ENCODE measurements at regions not wholly inside any gene's neighbourhood (a gene's known extent, or its start where the extent isn't known, plus 50 kb on each side); places are given as distances from the start of the nearest gene placed in this dataset.
A peak's percentile ranks its signal among the peaks of the same experiment; 100 is the strongest.

DNA sequence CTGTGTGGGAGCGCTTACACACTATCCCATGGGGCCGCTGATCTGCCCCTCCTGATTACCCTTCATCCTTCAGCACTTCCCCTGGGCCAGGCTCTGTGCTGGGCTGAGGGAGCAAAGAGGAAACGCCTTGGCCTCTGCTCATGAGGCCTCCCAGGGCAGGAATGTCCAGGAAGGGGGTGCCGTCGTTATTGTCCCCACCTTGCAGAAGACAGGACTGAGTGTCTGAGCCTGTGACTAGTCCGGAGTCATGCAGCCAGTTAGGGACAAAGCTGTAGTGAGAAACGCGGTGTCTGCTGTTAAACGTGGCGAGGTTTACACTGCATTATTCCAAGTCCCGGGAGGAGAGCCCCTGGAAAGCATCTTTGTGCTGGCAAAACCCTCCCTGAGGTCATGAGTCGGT is 160.0 kb downstream of the TRIM29 start:
- DNase-seq, result peak in 1 of 2 donors; percentile 29
- 68 to 77% (median 72%) methylated on average over 12 of the region's 12 CpGs for WGBS, 3 donors
- FAIRE-seq, result no peak
- no peaks in the 10 kb centered on the region for H3K27me3 ChIP-seq (ENCODE audit: control insufficient read depth in 3 of 3, insufficient read depth in 3 of 3, low read length in 3 of 3)
- H3K36me3 ChIP-seq (ENCODE audit: control insufficient read depth in 3 of 3, insufficient read depth in 2 of 3, low read depth in 1 of 3, low read length in 3 of 3), result no peaks in the 10 kb centered on the region
- H3K27ac ChIP-seq (ENCODE audit: low read depth in 1 of 3, low read length in 2 of 3), result peak overlapping the region in 1 of 3 donors; percentile 85
- H3K4me1 ChIP-seq (ENCODE audit: control insufficient read depth in 3 of 3, insufficient read depth in 2 of 3, low read depth in 1 of 3, low read length in 2 of 3), result peaks cover 0 to 65% (median 6%) of the 10 kb centered on the region in 3 donors
- H3K9me3 ChIP-seq (ENCODE audit: control insufficient read depth in 2 of 2, insufficient read depth in 1 of 2, low read depth in 1 of 2, low read length in 1 of 2), result no peaks in the 10 kb centered on the region
- no peak overlapping the region for H3K4me3 ChIP-seq (ENCODE audit: low read depth in 1 of 3, low read length in 3 of 3)

DNA sequence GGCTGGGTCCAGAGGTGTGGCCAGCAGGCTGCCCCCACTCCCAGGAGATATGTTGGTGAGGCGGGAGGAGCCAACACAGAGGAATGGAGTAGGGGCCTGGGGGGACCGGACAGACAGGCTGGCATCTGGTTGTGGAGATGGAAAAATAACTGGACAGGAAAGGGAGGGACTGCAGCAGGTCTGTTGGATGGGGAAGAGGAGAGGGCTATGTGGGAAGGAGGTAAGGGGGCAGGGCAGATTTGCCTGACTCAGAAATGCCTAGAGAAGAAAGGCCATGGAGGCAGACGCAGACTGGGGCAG is 160.4 kb downstream of the TRIM29 start:
- Histone ChIP-seq H3K27ac (ENCODE audit: low read depth in 1 of 3, low read length in 2 of 3) (peak overlapping the region in 1 of 3 donors; percentile 85), H3K36me3 (ENCODE audit: control insufficient read depth in 3 of 3, insufficient read depth in 2 of 3, low read depth in 1 of 3, low read length in 3 of 3) (no peaks in the 10 kb centered on the region), H3K27me3 (ENCODE audit: control insufficient read depth in 3 of 3, insufficient read depth in 3 of 3, low read length in 3 of 3) (no peaks in the 10 kb centered on the region), H3K4me1 (ENCODE audit: control insufficient read depth in 3 of 3, insufficient read depth in 2 of 3, low read depth in 1 of 3, low read length in 2 of 3) (peaks cover 0 to 65% (median 6%) of the 10 kb centered on the region in 3 donors), H3K9me3 (ENCODE audit: control insufficient read depth in 2 of 2, insufficient read depth in 1 of 2, low read depth in 1 of 2, low read length in 1 of 2) (peaks cover 0 to under 1% of the 10 kb centered on the region in 2 donors), H3K4me3 (ENCODE audit: low read depth in 1 of 3, low read length in 3 of 3) (no peak overlapping the region)
- DNase-seq (no peak), FAIRE-seq (no peak)
- 59 to 88% (median 85%) methylated on average over 3 of the region's 3 CpGs for WGBS, 3 donors

DNA sequence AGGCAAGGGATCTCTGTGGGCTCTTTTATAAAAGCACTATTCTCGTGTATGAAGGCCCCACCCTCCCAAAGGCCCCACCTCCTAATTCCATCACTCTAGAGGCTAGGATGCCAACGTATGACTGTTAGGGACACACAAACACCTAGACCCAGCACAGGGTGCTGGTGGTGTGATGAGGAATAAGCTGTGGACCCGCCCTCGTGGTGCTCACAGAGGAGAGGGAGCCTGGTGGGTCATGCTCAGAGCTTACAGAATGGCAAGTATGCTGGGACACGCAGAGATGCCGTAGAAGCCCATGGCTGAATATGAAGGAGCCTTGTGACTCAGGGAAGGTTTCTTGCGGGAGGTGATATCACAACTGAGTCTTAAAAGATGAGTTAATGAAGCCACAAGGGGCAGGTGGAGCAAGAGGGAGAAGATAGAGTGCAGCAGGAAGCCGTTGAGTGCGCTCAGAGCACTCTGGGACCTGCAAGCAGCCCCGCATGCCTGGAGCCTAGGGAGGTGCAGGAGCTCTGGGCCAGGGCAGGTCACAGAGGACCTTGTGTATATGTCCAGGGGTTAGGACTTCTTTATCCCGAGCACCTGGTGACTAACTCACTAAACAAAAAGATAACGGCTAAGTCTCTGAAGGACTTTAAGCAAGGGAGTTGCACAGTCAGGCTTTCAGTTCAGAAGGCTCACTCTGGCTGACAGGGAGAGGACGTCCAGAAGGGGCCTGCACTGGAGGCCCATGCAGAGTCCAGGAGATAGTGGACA is 160.9 kb downstream of the TRIM29 start:
- 69 to 83% (median 70%) methylated on average over 13 of the region's 13 CpGs for whole genome bisulfite sequencing, 3 donors
- H3K4me3 ChIP-seq (ENCODE audit: low read depth in 1 of 3, low read length in 3 of 3), result no peak overlapping the region
- peak overlapping the region in 1 of 3 donors; percentile 85 for H3K27ac ChIP-seq (ENCODE audit: low read depth in 1 of 3, low read length in 2 of 3)
- H3K4me1 ChIP-seq (ENCODE audit: control insufficient read depth in 3 of 3, insufficient read depth in 2 of 3, low read depth in 1 of 3, low read length in 2 of 3), result peaks cover 0 to 64% (median 6%) of the 10 kb centered on the region in 3 donors
- FAIRE-seq (no peak), DNase-seq (peak; percentile 65 to 71)
- H3K36me3 ChIP-seq (ENCODE audit: control insufficient read depth in 3 of 3, insufficient read depth in 2 of 3, low read depth in 1 of 3, low read length in 3 of 3), result no peaks in the 10 kb centered on the region
- peaks cover 0 to 6% of the 10 kb centered on the region in 2 donors for H3K9me3 ChIP-seq (ENCODE audit: control insufficient read depth in 2 of 2, insufficient read depth in 1 of 2, low read depth in 1 of 2, low read length in 1 of 2)
- no peaks in the 10 kb centered on the region for H3K27me3 ChIP-seq (ENCODE audit: control insufficient read depth in 3 of 3, insufficient read depth in 3 of 3, low read length in 3 of 3)

GRCh38 chr11:119975561-119976152 is 162.3 kb downstream of the TRIM29 start:
- peaks cover 0 to 7% of the 10 kb centered on the region in 2 donors for H3K9me3 ChIP-seq (ENCODE audit: control insufficient read depth in 2 of 2, insufficient read depth in 1 of 2, low read depth in 1 of 2, low read length in 1 of 2)
- no peak overlapping the region for H3K27ac ChIP-seq (ENCODE audit: low read depth in 1 of 3, low read length in 2 of 3)
- DNase-seq (no peak), FAIRE-seq (no peak)
- no peaks in the 10 kb centered on the region for H3K36me3 ChIP-seq (ENCODE audit: control insufficient read depth in 3 of 3, insufficient read depth in 2 of 3, low read depth in 1 of 3, low read length in 3 of 3)
- H3K4me1 ChIP-seq (ENCODE audit: control insufficient read depth in 3 of 3, insufficient read depth in 2 of 3, low read depth in 1 of 3, low read length in 2 of 3), result peaks cover 0 to 51% (median 6%) of the 10 kb centered on the region in 3 donors
- H3K27me3 ChIP-seq (ENCODE audit: control insufficient read depth in 3 of 3, insufficient read depth in 3 of 3, low read length in 3 of 3), result no peaks in the 10 kb centered on the region
- WGBS, 3 donors, result 35 to 47% (median 44%) methylated on average over 15 of the region's 15 CpGs
- no peak overlapping the region for H3K4me3 ChIP-seq (ENCODE audit: low read depth in 1 of 3, low read length in 3 of 3)

- DNase-seq (no peak), FAIRE-seq (no peak)
- 78 to 91% (median 83%) methylated on average over 4 of the region's 4 CpGs for WGBS, 3 donors
Observed at GRCh38 chr11:119974467-119974866, 163.4 kb downstream of the TRIM29 start.

DNA sequence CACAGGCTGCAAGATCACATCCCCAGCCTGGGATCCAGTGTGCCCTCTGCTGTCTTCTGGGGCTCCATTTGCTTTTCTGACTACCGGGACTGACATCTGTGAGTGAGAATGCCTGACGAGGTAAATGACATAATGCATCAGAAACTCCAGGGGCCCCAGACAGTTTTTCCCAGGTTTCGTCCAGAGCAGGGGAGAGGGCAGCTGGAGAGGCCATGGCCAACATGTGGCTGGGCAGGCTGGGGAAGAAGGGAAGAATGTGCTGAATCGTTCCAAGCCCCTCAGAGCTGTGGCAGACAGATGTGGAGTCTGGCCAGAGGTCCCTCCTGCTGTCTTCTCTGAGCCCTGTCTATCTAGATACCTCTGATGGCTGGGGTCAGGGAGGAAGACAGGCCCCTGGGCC is 163.9 kb downstream of the TRIM29 start:
- no peak for DNase-seq
- 75 to 83% (median 83%) methylated on average over 4 of the region's 4 CpGs for WGBS, 3 donors
- no peak for FAIRE-seq

More at GRCh38 chr11:119974467-119974866, 163.4 kb downstream of the TRIM29 start:
- Histone ChIP-seq H3K4me3 (ENCODE audit: low read depth in 1 of 3, low read length in 3 of 3) (no peak overlapping the region), H3K9me3 (ENCODE audit: control insufficient read depth in 2 of 2, insufficient read depth in 1 of 2, low read depth in 1 of 2, low read length in 1 of 2) (peaks cover 0 to 7% of the 10 kb centered on the region in 2 donors), H3K27me3 (ENCODE audit: control insufficient read depth in 3 of 3, insufficient read depth in 3 of 3, low read length in 3 of 3) (no peaks in the 10 kb centered on the region), H3K36me3 (ENCODE audit: control insufficient read depth in 3 of 3, insufficient read depth in 2 of 3, low read depth in 1 of 3, low read length in 3 of 3) (no peaks in the 10 kb centered on the region), H3K4me1 (ENCODE audit: control insufficient read depth in 3 of 3, insufficient read depth in 2 of 3, low read depth in 1 of 3, low read length in 2 of 3) (peaks cover 0 to 40% (median 6%) of the 10 kb centered on the region in 3 donors), H3K27ac (ENCODE audit: low read depth in 1 of 3, low read length in 2 of 3) (no peak overlapping the region)

GRCh38 chr11:119972281-119972680 is 165.6 kb downstream of the TRIM29 start:
- no peaks in the 10 kb centered on the region for H3K27me3 ChIP-seq (ENCODE audit: control insufficient read depth in 3 of 3, insufficient read depth in 3 of 3, low read length in 3 of 3)
- 73 to 93% (median 90%) methylated on average over 2 of the region's 2 CpGs for WGBS, 3 donors
- H3K36me3 ChIP-seq (ENCODE audit: control insufficient read depth in 3 of 3, insufficient read depth in 2 of 3, low read depth in 1 of 3, low read length in 3 of 3), result no peaks in the 10 kb centered on the region
- FAIRE-seq, result no peak
- H3K4me1 ChIP-seq (ENCODE audit: control insufficient read depth in 3 of 3, insufficient read depth in 2 of 3, low read depth in 1 of 3, low read length in 2 of 3), result peaks cover 0 to 18% (median 0%) of the 10 kb centered on the region in 3 donors
- H3K4me3 ChIP-seq (ENCODE audit: low read depth in 1 of 3, low read length in 3 of 3), result no peak overlapping the region
- H3K27ac ChIP-seq (ENCODE audit: low read depth in 1 of 3, low read length in 2 of 3), result no peak overlapping the region
- peaks cover 0 to 7% of the 10 kb centered on the region in 2 donors for H3K9me3 ChIP-seq (ENCODE audit: control insufficient read depth in 2 of 2, insufficient read depth in 1 of 2, low read depth in 1 of 2, low read length in 1 of 2)
- DNase-seq, result no peak

More for the DNA sequence above, 163.9 kb downstream of the TRIM29 start:
- Histone ChIP-seq H3K36me3 (ENCODE audit: control insufficient read depth in 3 of 3, insufficient read depth in 2 of 3, low read depth in 1 of 3, low read length in 3 of 3) (no peaks in the 10 kb centered on the region), H3K4me1 (ENCODE audit: control insufficient read depth in 3 of 3, insufficient read depth in 2 of 3, low read depth in 1 of 3, low read length in 2 of 3) (peaks cover 0 to 36% (median 6%) of the 10 kb centered on the region in 3 donors), H3K27me3 (ENCODE audit: control insufficient read depth in 3 of 3, insufficient read depth in 3 of 3, low read length in 3 of 3) (no peaks in the 10 kb centered on the region), H3K27ac (ENCODE audit: low read depth in 1 of 3, low read length in 2 of 3) (no peak overlapping the region), H3K9me3 (ENCODE audit: control insufficient read depth in 2 of 2, insufficient read depth in 1 of 2, low read depth in 1 of 2, low read length in 1 of 2) (peaks cover 0 to 7% of the 10 kb centered on the region in 2 donors), H3K4me3 (ENCODE audit: low read depth in 1 of 3, low read length in 3 of 3) (no peak overlapping the region)

DNA sequence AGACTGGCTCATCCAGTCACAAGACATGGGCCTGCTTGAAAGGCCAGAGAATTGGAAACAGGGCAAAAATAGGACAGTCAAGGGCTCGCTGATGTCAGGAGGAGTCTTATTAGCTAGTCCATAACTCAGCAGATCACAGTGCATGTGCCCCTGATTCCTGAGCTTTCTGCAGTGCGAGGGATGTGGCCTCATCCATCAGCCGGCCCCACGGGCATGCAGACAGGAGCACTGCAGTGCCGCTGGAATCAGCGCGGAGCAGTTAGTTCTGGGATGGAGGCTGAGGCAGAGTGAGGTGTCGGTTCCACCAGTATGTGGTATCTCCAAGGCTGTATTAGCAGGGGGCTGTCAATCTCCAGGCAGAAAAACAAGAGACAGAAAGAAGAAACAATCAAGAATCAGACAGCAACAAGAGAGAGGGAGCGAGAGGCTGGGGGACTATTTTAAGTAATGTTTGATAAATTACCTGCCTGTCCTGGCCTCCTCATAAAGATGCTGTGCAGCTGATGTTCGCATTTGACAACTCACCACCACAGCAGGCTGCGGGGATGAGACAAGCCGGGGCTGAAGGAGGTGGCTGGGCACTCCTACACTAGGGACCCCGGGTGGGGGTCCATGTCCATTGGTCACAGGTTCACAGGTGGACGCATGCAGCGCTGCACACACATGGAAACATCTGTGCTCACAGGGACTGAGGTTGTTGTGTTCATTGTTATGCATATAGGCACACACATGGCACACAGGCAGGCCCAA is 167.2 kb downstream of the TRIM29 start:
- 81 to 88% (median 82%) methylated on average over 15 of the region's 15 CpGs for WGBS, 3 donors
- no peak for FAIRE-seq
- no peak overlapping the region for H3K4me3 ChIP-seq (ENCODE audit: low read depth in 1 of 3, low read length in 3 of 3)
- H3K36me3 ChIP-seq (ENCODE audit: control insufficient read depth in 3 of 3, insufficient read depth in 2 of 3, low read depth in 1 of 3, low read length in 3 of 3), result no peaks in the 10 kb centered on the region
- peaks cover 0 to 3% (median 0%) of the 10 kb centered on the region in 3 donors for H3K4me1 ChIP-seq (ENCODE audit: control insufficient read depth in 3 of 3, insufficient read depth in 2 of 3, low read depth in 1 of 3, low read length in 2 of 3)
- peaks cover 0 to 7% of the 10 kb centered on the region in 2 donors for H3K9me3 ChIP-seq (ENCODE audit: control insufficient read depth in 2 of 2, insufficient read depth in 1 of 2, low read depth in 1 of 2, low read length in 1 of 2)
- DNase-seq, result no peak
- H3K27me3 ChIP-seq (ENCODE audit: control insufficient read depth in 3 of 3, insufficient read depth in 3 of 3, low read length in 3 of 3), result no peaks in the 10 kb centered on the region
- no peak overlapping the region for H3K27ac ChIP-seq (ENCODE audit: low read depth in 1 of 3, low read length in 2 of 3)
